ENCODE measurements at regions not wholly inside any gene's neighbourhood (a gene's known extent, or its start where the extent isn't known, plus 50 kb on each side); places are given as distances from the start of the nearest gene placed in this dataset.

DNA sequence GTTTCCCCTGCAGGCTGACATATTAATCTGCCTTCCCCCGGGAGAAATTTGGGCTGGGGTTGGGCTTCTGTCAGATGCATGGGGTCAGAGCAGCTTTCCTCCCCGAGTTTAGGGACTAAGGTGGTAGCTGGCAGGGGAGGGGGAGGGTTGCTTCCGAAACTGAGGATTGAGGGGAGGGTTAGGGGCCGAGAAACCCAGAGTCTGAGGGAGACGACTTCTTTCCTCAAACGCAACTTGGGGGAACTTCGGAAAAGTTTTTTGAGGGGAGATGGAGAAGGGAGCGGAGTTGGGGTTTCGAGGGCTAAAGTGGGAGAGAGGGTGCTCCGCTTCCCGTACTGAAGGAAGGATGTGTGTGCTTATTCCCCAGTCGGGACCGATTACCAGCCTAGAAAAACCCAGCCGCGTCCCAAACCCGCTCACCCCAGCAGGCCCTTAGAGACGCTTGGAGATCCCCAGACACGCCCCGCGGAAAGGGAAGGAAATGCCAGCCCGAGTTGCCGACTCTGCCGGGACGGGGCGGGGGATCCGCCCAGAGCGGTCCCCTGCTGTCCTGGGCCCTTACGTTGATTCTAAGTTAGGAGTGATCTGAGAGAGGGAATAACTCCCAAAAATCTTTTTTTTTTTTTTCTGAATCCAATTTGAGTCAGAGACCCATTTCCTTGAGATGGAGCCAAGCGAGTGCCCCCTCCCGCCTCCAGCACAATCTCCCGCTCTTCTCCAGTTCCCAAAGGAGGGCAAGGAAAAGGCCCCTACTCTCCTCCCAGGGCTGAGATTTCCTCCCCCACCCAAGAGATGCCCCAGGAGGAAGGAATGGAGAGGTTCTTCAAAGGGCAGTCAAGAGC lies 61.9 kb downstream of the SMUG1 start:
- H3K36me3 ChIP-seq, result peaks cover 0 to 14% (median 0%) of the 10 kb centered on the region in 3 donors
- H3K27me3 ChIP-seq, result no peaks in the 10 kb centered on the region
- TF ChIP-seq EP300 (IDR thresholded peaks at IDR 0.05) (peak; percentile 14 to 86), POLR2A (IDR thresholded peaks at IDR 0.05) (peak; percentile 63 to 77)
- TF ChIP-seq, protein P1, sequence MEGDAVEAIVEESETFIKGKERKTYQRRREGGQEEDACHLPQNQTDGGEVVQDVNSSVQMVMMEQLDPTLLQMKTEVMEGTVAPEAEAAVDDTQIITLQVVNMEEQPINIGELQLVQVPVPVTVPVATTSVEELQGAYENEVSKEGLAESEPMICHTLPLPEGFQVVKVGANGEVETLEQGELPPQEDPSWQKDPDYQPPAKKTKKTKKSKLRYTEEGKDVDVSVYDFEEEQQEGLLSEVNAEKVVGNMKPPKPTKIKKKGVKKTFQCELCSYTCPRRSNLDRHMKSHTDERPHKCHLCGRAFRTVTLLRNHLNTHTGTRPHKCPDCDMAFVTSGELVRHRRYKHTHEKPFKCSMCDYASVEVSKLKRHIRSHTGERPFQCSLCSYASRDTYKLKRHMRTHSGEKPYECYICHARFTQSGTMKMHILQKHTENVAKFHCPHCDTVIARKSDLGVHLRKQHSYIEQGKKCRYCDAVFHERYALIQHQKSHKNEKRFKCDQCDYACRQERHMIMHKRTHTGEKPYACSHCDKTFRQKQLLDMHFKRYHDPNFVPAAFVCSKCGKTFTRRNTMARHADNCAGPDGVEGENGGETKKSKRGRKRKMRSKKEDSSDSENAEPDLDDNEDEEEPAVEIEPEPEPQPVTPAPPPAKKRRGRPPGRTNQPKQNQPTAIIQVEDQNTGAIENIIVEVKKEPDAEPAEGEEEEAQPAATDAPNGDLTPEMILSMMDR (IDR thresholded peaks at IDR 0.05), result no peak
- no peaks in the 10 kb centered on the region for H3K9me3 ChIP-seq
- peaks cover 0 to 60% (median 13%) of the 10 kb centered on the region in 4 donors for H3K4me1 ChIP-seq
- H3K27ac ChIP-seq, result peak overlapping the region; percentile 79 to 95 (median 89)
- WGBS, 2 donors, result 3 to 8% methylated on average over 31 of the region's 31 CpGs
- peak; percentile 67 to 73 for DNase-seq (ENCODE audit: low spot score in 2 of 2)
- peak overlapping the region; percentile 42 to 92 (median 78) for H3K4me3 ChIP-seq

DNA sequence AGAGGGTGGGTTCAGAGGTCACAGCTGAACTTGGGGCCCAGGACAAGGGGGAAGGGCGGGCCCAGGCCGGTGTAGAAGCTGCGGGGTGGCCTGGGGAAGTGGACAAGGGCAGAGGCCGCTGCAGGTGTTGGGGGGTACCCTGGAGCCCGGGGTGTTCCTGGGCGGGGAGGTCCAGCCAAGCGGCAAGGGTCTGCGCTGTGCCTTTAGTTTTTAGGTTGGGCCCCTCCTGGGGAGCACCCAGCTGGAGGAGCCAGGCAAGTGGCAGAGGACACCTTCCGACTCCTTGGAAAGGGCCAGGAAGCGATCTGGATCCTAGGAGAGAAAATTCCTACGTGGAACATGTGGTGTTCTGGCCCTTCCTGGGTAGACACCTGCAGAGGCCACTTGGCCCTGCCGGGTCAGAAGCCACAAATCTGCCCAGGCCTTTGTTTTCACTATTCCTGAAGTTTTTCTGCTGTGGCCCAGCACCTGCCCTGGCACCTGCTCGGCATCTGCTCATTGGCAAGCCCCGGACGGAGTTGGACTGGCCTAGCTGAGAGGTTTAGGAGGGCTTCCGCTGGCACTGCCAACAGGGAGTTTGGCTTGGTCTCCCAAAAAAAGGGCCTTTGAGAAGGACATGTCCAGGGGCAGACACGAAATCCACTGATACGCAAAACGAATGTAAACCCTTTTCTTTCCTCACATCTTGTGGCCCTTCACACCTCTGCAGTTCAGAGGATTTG lies 61.1 kb downstream of the SMUG1 start:
- peak overlapping the region; percentile 79 to 95 (median 89) for H3K27ac ChIP-seq
- no peaks in the 10 kb centered on the region for H3K27me3 ChIP-seq
- 50% methylated on average over 14 to 16 of the region's 19 CpGs for WGBS, 2 donors
- peaks cover 0 to 68% (median 13%) of the 10 kb centered on the region in 4 donors for H3K4me1 ChIP-seq
- peak overlapping the region; percentile 42 to 92 (median 78) for H3K4me3 ChIP-seq
- TF ChIP-seq, protein P1 (IDR thresholded peaks at IDR 0.05), result no peak
- TF ChIP-seq EP300 (IDR thresholded peaks at IDR 0.05), result no peak
- no peak for TF ChIP-seq POLR2A (IDR thresholded peaks at IDR 0.05)
- DNase-seq (ENCODE audit: low spot score in 2 of 2), result no peak
- H3K9me3 ChIP-seq, result no peaks in the 10 kb centered on the region
- H3K36me3 ChIP-seq, result peaks cover 0 to 21% (median 0%) of the 10 kb centered on the region in 3 donors

DNA sequence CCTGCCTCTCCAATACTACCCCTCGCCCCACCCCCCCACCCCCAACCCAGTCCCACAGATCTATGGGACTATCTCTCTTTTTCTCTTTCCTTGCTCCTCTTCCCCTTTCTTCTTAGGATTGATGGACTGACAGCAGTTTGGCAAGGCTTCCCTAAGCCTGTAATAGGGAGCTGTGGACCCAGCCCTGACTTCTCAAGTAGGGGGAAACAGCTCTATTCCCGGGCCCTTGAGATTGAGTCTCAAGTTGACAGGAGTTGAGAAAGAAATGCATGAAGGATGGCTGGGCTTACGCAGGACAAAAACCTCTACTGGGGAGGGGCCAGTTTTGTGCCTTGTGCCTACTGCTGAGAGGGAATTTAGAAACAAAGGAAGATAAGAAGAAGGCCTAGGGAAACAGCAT lies 60.4 kb downstream of the SMUG1 start:
- Histone ChIP-seq H3K4me3 (peak overlapping the region in 1 of 4 donors; percentile 84), H3K27ac (peak overlapping the region in 3 of 4 donors; percentile 87 to 95 (median 91)), H3K27me3 (no peaks in the 10 kb centered on the region), H3K36me3 (peaks cover 0 to 23% (median 0%) of the 10 kb centered on the region in 3 donors), H3K9me3 (no peaks in the 10 kb centered on the region), H3K4me1 (peaks cover 0 to 74% (median 14%) of the 10 kb centered on the region in 4 donors)
- 25 to 36% methylated on average over 3 of the region's 3 CpGs for WGBS, 2 donors
- DNase-seq (ENCODE audit: low spot score in 2 of 2), result no peak
- TF ChIP-seq, protein P1 (IDR thresholded peaks at IDR 0.05), result no peak
- no peak for TF ChIP-seq POLR2A (IDR thresholded peaks at IDR 0.05)
- TF ChIP-seq EP300 (IDR thresholded peaks at IDR 0.05), result no peak

DNA sequence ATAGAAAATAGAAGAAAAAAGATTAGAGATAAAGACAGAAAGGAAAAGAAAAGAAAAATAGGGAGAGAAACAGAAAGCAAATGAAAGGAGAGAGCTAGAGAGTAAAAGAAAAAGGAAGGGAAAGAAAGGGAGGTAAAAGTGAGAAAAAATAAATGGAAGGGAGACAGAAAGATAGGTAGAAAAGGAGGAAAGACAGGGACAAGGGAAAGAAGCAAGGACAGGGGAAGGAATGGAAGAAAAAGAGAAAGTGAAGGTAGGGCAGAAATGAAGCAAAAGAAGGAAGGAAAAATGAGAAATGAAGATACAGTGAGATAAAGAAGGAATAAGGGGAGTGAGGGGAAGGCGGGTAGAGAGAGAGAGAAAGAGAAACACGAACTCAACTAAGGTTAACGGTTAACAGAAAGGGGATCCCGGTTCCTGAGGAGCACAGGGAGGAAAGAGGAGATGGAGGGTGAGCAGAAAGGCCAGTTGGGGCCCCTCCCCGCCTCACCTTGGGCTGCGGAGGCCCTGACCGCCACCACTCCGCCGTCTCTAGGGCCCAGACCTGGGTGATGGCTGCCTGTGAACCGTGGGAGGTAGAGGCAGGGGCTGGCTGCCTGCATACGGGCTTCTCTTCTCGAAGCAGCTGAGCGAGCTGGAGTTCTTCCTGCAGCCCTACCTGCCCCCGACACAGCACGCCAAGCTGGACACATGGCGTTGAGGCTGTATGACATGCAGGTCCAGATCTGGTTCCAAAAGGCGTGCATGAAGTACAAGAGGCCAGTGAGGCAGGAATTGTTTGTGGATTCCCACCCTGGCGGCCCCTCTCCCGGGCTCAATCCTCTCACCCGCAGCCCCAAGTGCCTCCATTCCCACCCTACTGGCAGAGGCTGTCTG lies 59.5 kb downstream of the SMUG1 start:
- TF ChIP-seq EP300 (IDR thresholded peaks at IDR 0.05), result no peak
- no peak for TF ChIP-seq POLR2A (IDR thresholded peaks at IDR 0.05)
- TF ChIP-seq, protein P1 (IDR thresholded peaks at IDR 0.05), result no peak
- WGBS, 2 donors, result 54 to 56% methylated on average over 18 to 20 of the region's 20 CpGs
- Histone ChIP-seq H3K4me3 (no peak overlapping the region), H3K36me3 (peaks cover 0 to 23% (median 0%) of the 10 kb centered on the region in 3 donors), H3K27me3 (no peaks in the 10 kb centered on the region), H3K4me1 (peaks cover 0 to 80% (median 21%) of the 10 kb centered on the region in 4 donors), H3K27ac (peak overlapping the region in 3 of 4 donors; percentile 43 to 95 (median 91)), H3K9me3 (no peaks in the 10 kb centered on the region)
- no peak for DNase-seq (ENCODE audit: low spot score in 2 of 2)
